ENCODE measurements at regions not wholly inside any gene's neighbourhood (a gene's known extent, or its start where the extent isn't known, plus 50 kb on each side); places are given as distances from the start of the nearest gene placed in this dataset.

- peak in 3 of 14 experiments; percentile 19 to 26 (median 24) for DNase-seq
- peak; percentile 36 for TF ChIP-seq CTCF (IDR thresholded peaks at IDR 0.05)
- Mint-ChIP-seq H3K4me3 (no peak overlapping the region), H3K27ac (no peak overlapping the region), H3K4me1 (ENCODE audit: low read depth) (peaks cover 44% of the 10 kb centered on the region), H3K36me3 (ENCODE audit: low read depth) (peaks cover 76% of the 10 kb centered on the region), H3K27me3 (no peaks in the 10 kb centered on the region), H3K9me3 (no peaks in the 10 kb centered on the region)
- no peaks in the 10 kb centered on the region for H3K27me3 ChIP-seq (ENCODE audit: control insufficient read depth in 1 of 2, insufficient read depth in 2 of 2, low read length in 2 of 2)
- no peaks in the 10 kb centered on the region for H3K4me1 ChIP-seq (ENCODE audit: insufficient read depth, low read length)
- H3K4me3 ChIP-seq (ENCODE audit: low read length) = no peak overlapping the region
- intact Hi-C loops (cut with DNase I, micrococcal nuclease) = loop anchor here (1.0 to 10.0 kb wide), 3 partner anchors 264 to 314 kb away; partner anchors contain the start of gene TRPC3 (in 1 of the 2)
- ChIA-PET POLR2A (interaction anchor here (1.2 kb wide), 1 partner anchor 11 kb away, joined by 6 read pairs; no protein-coding TSS in a partner anchor), CTCF (no interaction called here)
- H3K27ac ChIP-seq (ENCODE audit: low read depth in 1 of 2, low read length in 2 of 2) = no peak overlapping the region
- H3K9me3 ChIP-seq (ENCODE audit: control insufficient read depth in 1 of 2, insufficient read depth in 1 of 2, low read length in 2 of 2) = no peaks in the 10 kb centered on the region
- ATAC-seq (ENCODE audit: poor library complexity) = peak; percentile 34
- peaks cover 47% of the 10 kb centered on the region for H3K36me3 ChIP-seq (ENCODE audit: insufficient read depth, low read length)
Observed at GRCh38 chr4:122218762-122219161, 66.6 kb downstream of the BLTP1 start.

- peaks cover 51% of the 10 kb centered on the region for H3K36me3 ChIP-seq (ENCODE audit: insufficient read depth, low read length)
- H3K27ac Mint-ChIP-seq = no peak overlapping the region
Observed at GRCh38 chr4:122219356-122219755, 67.2 kb downstream of the BLTP1 start.

GRCh38 chr4:122221322-122221721 is 69.2 kb downstream of the BLTP1 start:
- no peaks in the 10 kb centered on the region for H3K4me1 ChIP-seq (ENCODE audit: insufficient read depth, low read length)
- intact Hi-C loops (cut with DNase I, micrococcal nuclease) = no loop called here
- ChIA-PET POLR2A (no interaction called here), CTCF (no interaction called here)
- Mint-ChIP-seq H3K9me3 (no peaks in the 10 kb centered on the region), H3K4me1 (ENCODE audit: low read depth) (peaks cover 44% of the 10 kb centered on the region), H3K27ac (peak overlapping the region; percentile 89), H3K27me3 (no peaks in the 10 kb centered on the region), H3K36me3 (ENCODE audit: low read depth) (peaks cover 88% of the 10 kb centered on the region), H3K4me3 (peak overlapping the region; percentile 18)
- TF ChIP-seq CTCF (IDR thresholded peaks at IDR 0.05) = no peak
- peak; percentile 87 for ATAC-seq (ENCODE audit: poor library complexity)
- no peak overlapping the region for H3K4me3 ChIP-seq (ENCODE audit: low read length)
- no peaks in the 10 kb centered on the region for H3K27me3 ChIP-seq (ENCODE audit: control insufficient read depth in 1 of 2, insufficient read depth in 2 of 2, low read length in 2 of 2)
- peaks cover 59% of the 10 kb centered on the region for H3K36me3 ChIP-seq (ENCODE audit: insufficient read depth, low read length)
- DNase-seq = peak in 3 of 14 experiments; percentile 53 to 67 (median 58)
- no peak overlapping the region for H3K27ac ChIP-seq (ENCODE audit: low read depth in 1 of 2, low read length in 2 of 2)
- no peaks in the 10 kb centered on the region for H3K9me3 ChIP-seq (ENCODE audit: control insufficient read depth in 1 of 2, insufficient read depth in 1 of 2, low read length in 2 of 2)

More at GRCh38 chr4:122219356-122219755, 67.2 kb downstream of the BLTP1 start:
- Histone ChIP-seq H3K27ac (ENCODE audit: low read depth in 1 of 2, low read length in 2 of 2) (no peak overlapping the region), H3K27me3 (ENCODE audit: control insufficient read depth in 1 of 2, insufficient read depth in 2 of 2, low read length in 2 of 2) (no peaks in the 10 kb centered on the region), H3K4me3 (ENCODE audit: low read length) (no peak overlapping the region), H3K9me3 (ENCODE audit: control insufficient read depth in 1 of 2, insufficient read depth in 1 of 2, low read length in 2 of 2) (no peaks in the 10 kb centered on the region), H3K4me1 (ENCODE audit: insufficient read depth, low read length) (no peaks in the 10 kb centered on the region)
- Mint-ChIP-seq H3K4me1 (ENCODE audit: low read depth) (peaks cover 44% of the 10 kb centered on the region), H3K9me3 (no peaks in the 10 kb centered on the region), H3K27me3 (no peaks in the 10 kb centered on the region), H3K36me3 (ENCODE audit: low read depth) (peaks cover 82% of the 10 kb centered on the region), H3K4me3 (no peak overlapping the region)
- intact Hi-C loops (cut with DNase I, micrococcal nuclease) = loop anchor here (1.0 to 10.0 kb wide), 3 partner anchors 265 to 315 kb away; partner anchors contain the start of gene TRPC3 (in 1 of the 2)
- POLR2A ChIA-PET = interaction anchor here (0.6 to 1.2 kb wide), 2 partner anchors 12 to 14 kb away, joined by 3 to 6 read pairs; no protein-coding TSS in a partner anchor
- DNase-seq (no peak), ATAC-seq (ENCODE audit: poor library complexity) (no peak)
- CTCF ChIA-PET = no interaction called here
- no peak for TF ChIP-seq CTCF (IDR thresholded peaks at IDR 0.05)

Measured in CD4-positive, alpha-beta T cell (primary cell).